HK-2 (cell line): ENCODE measurements at regions not wholly inside any gene's neighbourhood (a gene's known extent, or its start where the extent isn't known, plus 50 kb on each side); places are given as distances from the start of the nearest gene placed in this dataset.
"Not testable (repeated sequence)": the region's sequence is repeated elsewhere in the genome, so short reads cannot be mapped to it uniquely, and the experiment has no call there.

Experiments used
- DNase-seq: peaks from one replicate; pipeline ENCODE4 v3.0.0-alpha.2; 2018; ENCODE audit not compliant: unreplicated experiment

- no peak for DNase-seq
These were observed 366.3 kb downstream of the RPS6KC1 start for GRCh38 chr1:213417225-213417820.

GRCh38 chr1:213417846-213418245 lies 366.8 kb downstream of the RPS6KC1 start:
- DNase-seq = no peak

- no peak for DNase-seq
These were observed 367.4 kb downstream of the RPS6KC1 start for GRCh38 chr1:213418268-213419071.

GRCh38 chr1:213419401-213420030 lies 368.5 kb downstream of the RPS6KC1 start:
- DNase-seq = no peak

- not testable (repeated sequence) for DNase-seq
These were observed 370.1 kb downstream of the RPS6KC1 start for GRCh38 chr1:213421178-213421577.

- no peak for DNase-seq
These were observed 372.0 kb downstream of the RPS6KC1 start for GRCh38 chr1:213423041-213423440.

GRCh38 chr1:213423605-213424004 lies 372.6 kb downstream of the RPS6KC1 start:
- DNase-seq = no peak

GRCh38 chr1:213425376-213426030 lies 374.5 kb downstream of the RPS6KC1 start:
- no peak for DNase-seq

- DNase-seq = no peak
These were observed 378.6 kb downstream of the RPS6KC1 start for GRCh38 chr1:213429642-213430041.

GRCh38 chr1:213435715-213436114 lies 384.7 kb downstream of the RPS6KC1 start:
- DNase-seq = no peak

- DNase-seq = no peak
These were observed 387.3 kb downstream of the RPS6KC1 start for GRCh38 chr1:213438339-213438738.

- DNase-seq = no peak
These were observed 388.7 kb downstream of the RPS6KC1 start for GRCh38 chr1:213439703-213440102.

GRCh38 chr1:213440766-213441165 lies 389.7 kb downstream of the RPS6KC1 start:
- no peak for DNase-seq

- DNase-seq = no peak
These were observed 392.4 kb downstream of the RPS6KC1 start for GRCh38 chr1:213443415-213443814.

- no peak for DNase-seq
These were observed 393.2 kb downstream of the RPS6KC1 start for GRCh38 chr1:213444224-213444623.

- DNase-seq = no peak
These were observed 395.5 kb downstream of the RPS6KC1 start for GRCh38 chr1:213446496-213446895.

GRCh38 chr1:213448360-213448759 lies 397.3 kb downstream of the RPS6KC1 start:
- no peak for DNase-seq

- no peak for DNase-seq
These were observed 397.7 kb downstream of the RPS6KC1 start for GRCh38 chr1:213448776-213449175.

GRCh38 chr1:213452501-213452900 lies 401.5 kb downstream of the RPS6KC1 start:
- DNase-seq = no peak

GRCh38 chr1:213457186-213457585 lies 406.1 kb downstream of the RPS6KC1 start:
- DNase-seq = peak; percentile 22

- DNase-seq = no peak
These were observed 406.7 kb downstream of the RPS6KC1 start for GRCh38 chr1:213457733-213458132.

- DNase-seq = not testable (repeated sequence)
These were observed 411.3 kb downstream of the RPS6KC1 start for GRCh38 chr1:213462374-213462773.
